H1 (cell line): ENCODE measurements at regions not wholly inside any gene's neighbourhood (a gene's known extent, or its start where the extent isn't known, plus 50 kb on each side); places are given as distances from the start of the nearest gene placed in this dataset.

Experiments
- BRCA1 ChIP-seq: IDR thresholded peaks from 2 replicates; pipeline ENCODE4 v1.6.1; 2012; ENCODE audit warnings: low read depth, low read length, improper control_type of control experiment
- CEBPB ChIP-seq: IDR thresholded peaks from 2 replicates; pipeline ENCODE4 v1.6.1; 2012; ENCODE audit warnings: low read depth, low read length
- CHD1 ChIP-seq: IDR thresholded peaks from 2 replicates; pipeline ENCODE4 v1.6.1; 2012; ENCODE audit warnings: low read depth, low read length, improper control_type of control experiment
- CREB1 ChIP-seq: IDR thresholded peaks from 2 replicates; pipeline ENCODE4 v1.6.1; 2012; ENCODE audit warnings: inconsistent platforms
- HDAC6 ChIP-seq: IDR thresholded peaks from one replicate; pipeline ENCODE4 v1.7.1; 2012; ENCODE audit warnings: low read depth, mild to moderate bottlenecking, inconsistent platforms, low read length, moderate library complexity
- KDM5A ChIP-seq: fragments of 200-600 bp; IDR thresholded peaks from 2 replicates; pipeline ENCODE4 v1.7.1; 2012; ENCODE audit warnings: mild to moderate bottlenecking, low read length, inconsistent platforms, mixed read lengths
- PHF8 ChIP-seq: fragments of 200-600 bp; sonication (generic); conservative IDR thresholded peaks from 2 replicates; pipeline ENCODE4 v1.7.1; 2012; ENCODE audit warnings: low read depth, mild to moderate bottlenecking, inconsistent platforms, low read length, moderate library complexity
- RBBP5 ChIP-seq: IDR thresholded peaks from 2 replicates; pipeline ENCODE4 v1.7.1; 2012; ENCODE audit warnings: low read depth, mild to moderate bottlenecking, inconsistent platforms, low read length, moderate library complexity, borderline replicate concordance
- RFX5 ChIP-seq: IDR thresholded peaks from 2 replicates; pipeline ENCODE4 v1.6.1; 2011; ENCODE audit warnings: low read depth, low read length, improper control_type of control experiment, borderline replicate concordance
- RNF2 ChIP-seq: fragments of 200-900, 300-1000 bp; sonication (generic); IDR thresholded peaks from 2 replicates; pipeline ENCODE4 v1.7.1; 2016; ENCODE audit warnings: borderline replicate concordance, low read depth, mild to moderate bottlenecking, antibody characterized with exemption, low read length; ENCODE audit not compliant: poor library complexity, severe bottlenecking; ENCODE audit errors: missing control alignments
- SAP30 ChIP-seq: fragments of 300-600 bp; sonication (generic); IDR thresholded peaks from 2 replicates; pipeline ENCODE4 v1.7.1; 2012; ENCODE audit warnings: low read length, moderate library complexity, mild to moderate bottlenecking, inconsistent platforms; ENCODE audit not compliant: insufficient read depth, insufficient replicate concordance
- SIX5 ChIP-seq: IDR thresholded peaks from 2 replicates; pipeline ENCODE4 v1.6.1; 2011; ENCODE audit warnings: mild to moderate bottlenecking, low read depth, low read length
- SUZ12 ChIP-seq: fragments of 200-600 bp; sonication (generic); IDR thresholded peaks from 2 replicates; pipeline ENCODE4 v1.6.1; 2012; ENCODE audit warnings: mild to moderate bottlenecking, inconsistent platforms, low read length, moderate library complexity, mixed read lengths
- TEAD4 ChIP-seq: IDR thresholded peaks from 2 replicates; pipeline ENCODE4 v1.6.1; 2012; ENCODE audit warnings: low read depth, low read length, inconsistent platforms, mixed read lengths
- TF ChIP-seq, protein P1 (sequence below): IDR thresholded peaks from 2 replicates; pipeline ENCODE4 v1.6.1; 2012; ENCODE audit warnings: inconsistent platforms
- TF ChIP-seq, protein P2 (sequence below), 3 experiments: IDR thresholded peaks; 1 replicate in 2 of 3; 2 replicates in 1 of 3; pipeline versions ENCODE4 v1.5.1 to v1.6.1; 2011; ENCODE audit warnings: low read length in 3 of 3, mild to moderate bottlenecking in 3 of 3, inconsistent platforms in 2 of 3, low read depth in 1 of 3, moderate library complexity in 1 of 3; ENCODE audit not compliant: insufficient read depth in 1 of 3; ENCODE audit errors: control extremely low read depth in 1 of 3

DNA sequence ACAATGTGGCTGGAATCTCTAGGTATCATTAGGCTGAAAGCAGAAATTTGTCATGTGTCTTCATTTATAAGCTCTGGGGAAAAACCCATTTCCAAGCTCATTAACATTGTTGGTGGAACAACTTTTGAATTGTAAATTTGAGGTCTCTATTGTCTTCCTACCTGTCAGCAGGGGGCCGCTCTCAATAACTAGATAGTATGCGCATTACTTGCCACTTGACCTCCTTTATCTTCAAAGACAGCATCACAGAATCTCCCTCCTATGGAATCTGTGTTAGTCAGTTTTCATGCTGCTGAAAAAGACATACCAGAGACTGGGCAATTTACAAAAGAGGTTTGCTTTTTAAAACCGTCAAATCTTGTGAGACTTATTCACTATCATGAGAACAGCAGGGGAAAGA is 223.1 kb downstream of the CALCRL start (continued):
- TF ChIP-seq, protein P1, sequence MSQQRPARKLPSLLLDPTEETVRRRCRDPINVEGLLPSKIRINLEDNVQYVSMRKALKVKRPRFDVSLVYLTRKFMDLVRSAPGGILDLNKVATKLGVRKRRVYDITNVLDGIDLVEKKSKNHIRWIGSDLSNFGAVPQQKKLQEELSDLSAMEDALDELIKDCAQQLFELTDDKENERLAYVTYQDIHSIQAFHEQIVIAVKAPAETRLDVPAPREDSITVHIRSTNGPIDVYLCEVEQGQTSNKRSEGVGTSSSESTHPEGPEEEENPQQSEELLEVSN: no peak
- TF ChIP-seq HDAC6: no peak
- TF ChIP-seq SIX5: no peak
- TF ChIP-seq CHD1: no peak
- TF ChIP-seq TEAD4: peak; percentile 50; the same call in 1 of the 2 replicates
- TF ChIP-seq BRCA1: no peak
- no peak for TF ChIP-seq RBBP5
- no peak for TF ChIP-seq RNF2
- TF ChIP-seq PHF8: no peak
- no peak for TF ChIP-seq CEBPB
- no peak for TF ChIP-seq SUZ12
- no peak for TF ChIP-seq RFX5
- no peak for TF ChIP-seq KDM5A
- TF ChIP-seq, protein P2, sequence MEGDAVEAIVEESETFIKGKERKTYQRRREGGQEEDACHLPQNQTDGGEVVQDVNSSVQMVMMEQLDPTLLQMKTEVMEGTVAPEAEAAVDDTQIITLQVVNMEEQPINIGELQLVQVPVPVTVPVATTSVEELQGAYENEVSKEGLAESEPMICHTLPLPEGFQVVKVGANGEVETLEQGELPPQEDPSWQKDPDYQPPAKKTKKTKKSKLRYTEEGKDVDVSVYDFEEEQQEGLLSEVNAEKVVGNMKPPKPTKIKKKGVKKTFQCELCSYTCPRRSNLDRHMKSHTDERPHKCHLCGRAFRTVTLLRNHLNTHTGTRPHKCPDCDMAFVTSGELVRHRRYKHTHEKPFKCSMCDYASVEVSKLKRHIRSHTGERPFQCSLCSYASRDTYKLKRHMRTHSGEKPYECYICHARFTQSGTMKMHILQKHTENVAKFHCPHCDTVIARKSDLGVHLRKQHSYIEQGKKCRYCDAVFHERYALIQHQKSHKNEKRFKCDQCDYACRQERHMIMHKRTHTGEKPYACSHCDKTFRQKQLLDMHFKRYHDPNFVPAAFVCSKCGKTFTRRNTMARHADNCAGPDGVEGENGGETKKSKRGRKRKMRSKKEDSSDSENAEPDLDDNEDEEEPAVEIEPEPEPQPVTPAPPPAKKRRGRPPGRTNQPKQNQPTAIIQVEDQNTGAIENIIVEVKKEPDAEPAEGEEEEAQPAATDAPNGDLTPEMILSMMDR (IDR thresholded peaks at IDR 0.05; ENCODE audit: control extremely low read depth in 1 of 3, insufficient read depth in 1 of 3, low read depth in 1 of 3, low read length in 3 of 3): no peak
- no peak for TF ChIP-seq SAP30
- no peak for TF ChIP-seq CREB1
- TF ChIP-seq, all 59 proteins: peak for 7
